Erythroblast (primary cell): ENCODE measurements at regions not wholly inside any gene's neighbourhood (a gene's known extent, or its start where the extent isn't known, plus 50 kb on each side); places are given as distances from the start of the nearest gene placed in this dataset.

Experiments used
- DNase-seq, 2 experiments: peaks; one replicate each; lab custom pipeline; 2025; lab: John Stamatoyannopoulos, UW
- GATA1 ChIP-seq: IDR thresholded peaks from 2 replicates; pipeline ENCODE4 v1.6.1; 2011; ENCODE audit warnings: low read depth, mild to moderate bottlenecking, control low read depth, low read length, moderate library complexity
- POLR2A ChIP-seq: IDR thresholded peaks from 2 replicates; pipeline ENCODE4 v1.6.1; 2011; ENCODE audit warnings: mild to moderate bottlenecking, low read length

- DNase-seq: no peak
- no peak for TF ChIP-seq GATA1
- no peak for TF ChIP-seq POLR2A
These were observed 1268.9 kb downstream of the BRD1 start for GRCh38 chr22:48558606-48559402.

- no peak for DNase-seq
- no peak for TF ChIP-seq POLR2A
- TF ChIP-seq GATA1: no peak
These were observed 1269.7 kb downstream of the BRD1 start for GRCh38 chr22:48558016-48558415.

- no peak for TF ChIP-seq POLR2A
- DNase-seq: no peak
These were observed 1270.2 kb downstream of the BRD1 start for GRCh38 chr22:48557473-48557872.

DNA sequence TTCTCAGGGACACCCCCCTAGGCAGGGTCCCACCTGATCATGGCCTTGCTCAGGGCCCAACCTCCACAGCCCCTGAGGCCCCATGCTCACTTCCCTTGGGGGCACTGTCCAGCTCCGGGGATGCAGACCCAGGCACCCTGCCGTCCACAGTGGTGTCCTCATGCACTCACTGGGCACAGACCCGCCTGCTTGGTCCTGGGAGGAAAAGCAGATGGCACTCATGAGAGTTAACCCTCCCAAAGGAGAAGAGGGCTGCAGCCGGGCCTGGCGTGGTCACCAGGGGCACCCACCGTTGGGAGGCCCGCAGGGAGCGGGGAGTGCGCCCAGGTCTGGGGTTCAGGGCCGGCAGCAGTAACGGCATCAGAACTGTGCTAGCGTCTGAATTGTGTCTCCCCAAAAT, 1270.9 kb downstream of the BRD1 start:
- TF ChIP-seq POLR2A (no peak), GATA1 (no peak)
- DNase-seq: no peak

DNA sequence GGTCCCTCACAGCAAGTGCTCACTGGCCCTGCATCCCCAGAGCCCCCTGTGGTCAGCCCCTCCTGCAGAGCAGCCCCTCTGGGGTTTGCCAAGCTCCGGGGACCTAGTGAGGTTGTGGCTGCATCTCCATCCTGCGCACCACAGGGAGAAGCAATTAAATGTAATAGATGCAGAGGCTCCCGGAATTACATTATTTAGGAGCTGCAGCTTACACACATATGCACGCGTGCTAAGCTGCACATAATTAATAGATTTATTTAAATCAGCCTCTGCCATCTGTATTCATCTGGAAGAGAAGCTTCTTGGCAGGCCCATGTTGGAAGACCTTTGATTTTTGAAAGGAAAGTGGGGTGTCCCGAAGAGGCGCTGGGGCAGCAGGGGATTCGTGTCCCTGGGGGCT, 1271.5 kb downstream of the BRD1 start:
- no peak for TF ChIP-seq POLR2A
- no peak for TF ChIP-seq GATA1
- DNase-seq: no peak

DNA sequence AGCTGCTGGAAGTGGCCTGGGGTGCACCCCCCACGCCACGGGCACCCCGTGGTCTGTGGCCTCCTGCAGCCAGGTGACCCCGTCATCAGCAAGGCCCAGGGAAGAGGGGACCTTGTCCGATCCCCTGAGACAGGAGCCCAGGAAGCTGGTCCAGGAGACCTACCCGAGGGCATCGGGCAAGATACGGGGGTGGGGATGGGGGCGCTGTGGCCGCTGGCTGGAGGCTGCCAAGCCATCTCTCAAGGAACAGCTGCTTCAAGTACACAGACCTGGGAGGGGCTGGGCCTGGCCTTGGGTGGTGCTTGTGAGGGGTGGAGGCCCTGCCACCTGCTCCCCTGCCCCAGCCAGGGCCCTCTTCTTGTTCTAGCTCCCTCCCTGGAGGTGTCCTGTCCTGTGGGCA, 1272.1 kb downstream of the BRD1 start:
- TF ChIP-seq POLR2A (no peak), GATA1 (no peak)
- DNase-seq: no peak

- no peak for TF ChIP-seq GATA1
- TF ChIP-seq POLR2A: no peak
- DNase-seq: no peak
These were observed 1272.6 kb downstream of the BRD1 start for GRCh38 chr22:48554893-48555572.

DNA sequence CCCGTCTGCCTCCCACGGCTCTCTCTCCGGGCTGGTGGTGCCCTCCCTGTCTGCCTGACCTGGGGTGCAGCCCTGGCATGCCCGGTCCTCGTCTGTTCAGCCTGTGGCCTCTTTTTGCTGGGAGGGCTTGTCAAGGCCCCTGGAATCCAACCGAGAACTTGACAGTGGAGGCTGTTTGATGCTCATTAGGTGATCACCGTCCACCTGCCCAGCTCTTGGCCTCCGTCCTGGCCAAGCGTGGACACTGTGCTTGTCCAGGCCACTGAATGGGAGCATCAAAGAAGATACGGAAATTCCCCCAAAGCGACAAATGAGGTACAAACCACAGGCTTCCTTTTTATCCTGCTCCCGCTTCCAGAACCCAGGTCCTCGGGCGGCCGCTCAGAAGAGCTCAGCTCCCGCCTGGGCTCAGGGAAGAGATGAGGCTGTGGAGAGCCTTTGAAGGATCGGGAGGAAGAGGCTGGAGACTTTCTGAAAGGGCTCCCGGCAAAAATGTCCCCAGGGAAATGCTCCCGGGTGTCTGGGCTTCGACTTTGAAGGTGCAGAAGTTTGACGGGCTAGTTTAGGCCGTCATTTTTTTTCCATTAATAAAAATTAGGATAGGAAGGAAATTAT, 1273.9 kb downstream of the BRD1 start:
- no peak for DNase-seq
- TF ChIP-seq GATA1 (no peak), POLR2A (no peak)

GRCh38 chr22:48553119-48553518, 1274.6 kb downstream of the BRD1 start:
- DNase-seq: no peak
- TF ChIP-seq POLR2A (no peak), GATA1 (no peak)

DNA sequence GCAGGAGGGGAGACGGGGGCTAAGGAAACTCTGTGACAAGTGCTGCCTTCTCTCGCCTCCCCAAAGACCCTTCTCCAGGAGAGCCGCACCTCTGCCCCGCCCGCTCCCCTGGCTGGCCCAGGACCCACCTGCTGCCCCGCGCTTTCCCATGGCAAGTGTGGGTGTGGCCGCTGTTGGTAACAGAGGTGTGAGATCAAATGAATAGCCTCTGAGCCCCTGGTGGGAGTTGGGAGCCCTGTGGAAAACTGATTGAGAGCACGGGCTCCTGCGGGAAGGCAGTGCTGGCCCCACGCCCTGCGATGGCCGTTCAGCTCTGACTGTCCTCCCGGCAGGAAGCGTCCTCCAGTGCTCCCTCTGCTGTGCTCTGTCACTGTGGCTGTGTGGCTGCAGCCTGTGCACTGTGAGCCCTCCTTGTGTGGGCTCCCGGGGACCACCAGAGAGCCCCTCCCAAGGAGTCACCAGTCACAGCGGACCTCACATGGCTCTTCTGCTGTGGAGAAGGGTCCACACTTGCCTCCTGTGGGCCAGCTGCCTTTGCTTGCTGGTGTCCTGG, 1275.9 kb downstream of the BRD1 start:
- TF ChIP-seq POLR2A (no peak), GATA1 (no peak)
- no peak for DNase-seq

- DNase-seq: no peak
- TF ChIP-seq GATA1 (no peak), POLR2A (no peak)
These were observed 1276.6 kb downstream of the BRD1 start for GRCh38 chr22:48551061-48551460.

DNA sequence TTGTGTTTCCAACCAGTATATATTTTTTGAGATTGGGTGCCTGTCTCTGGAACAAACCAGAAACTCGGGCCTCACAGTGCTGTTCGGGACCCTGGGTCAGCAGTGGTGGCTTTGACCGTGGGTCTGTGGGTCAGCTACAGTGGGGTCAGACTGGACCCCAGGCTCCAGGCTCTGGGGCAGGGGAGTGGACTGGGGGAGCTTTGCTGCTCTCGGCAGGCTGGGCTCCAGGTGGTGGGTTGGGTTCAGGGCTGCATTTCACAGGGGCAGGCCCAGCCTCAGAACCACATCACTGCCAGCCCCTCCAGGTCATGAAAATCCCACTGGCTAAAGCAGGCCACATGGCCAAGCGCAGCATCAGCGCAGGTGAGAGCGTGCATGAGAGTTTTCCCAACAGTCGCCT, 1279.3 kb downstream of the BRD1 start:
- no peak for DNase-seq
- TF ChIP-seq POLR2A (no peak), GATA1 (no peak)

- TF ChIP-seq GATA1: no peak
- TF ChIP-seq POLR2A: no peak
These were observed 1279.7 kb downstream of the BRD1 start for GRCh38 chr22:48547971-48548370.

DNA sequence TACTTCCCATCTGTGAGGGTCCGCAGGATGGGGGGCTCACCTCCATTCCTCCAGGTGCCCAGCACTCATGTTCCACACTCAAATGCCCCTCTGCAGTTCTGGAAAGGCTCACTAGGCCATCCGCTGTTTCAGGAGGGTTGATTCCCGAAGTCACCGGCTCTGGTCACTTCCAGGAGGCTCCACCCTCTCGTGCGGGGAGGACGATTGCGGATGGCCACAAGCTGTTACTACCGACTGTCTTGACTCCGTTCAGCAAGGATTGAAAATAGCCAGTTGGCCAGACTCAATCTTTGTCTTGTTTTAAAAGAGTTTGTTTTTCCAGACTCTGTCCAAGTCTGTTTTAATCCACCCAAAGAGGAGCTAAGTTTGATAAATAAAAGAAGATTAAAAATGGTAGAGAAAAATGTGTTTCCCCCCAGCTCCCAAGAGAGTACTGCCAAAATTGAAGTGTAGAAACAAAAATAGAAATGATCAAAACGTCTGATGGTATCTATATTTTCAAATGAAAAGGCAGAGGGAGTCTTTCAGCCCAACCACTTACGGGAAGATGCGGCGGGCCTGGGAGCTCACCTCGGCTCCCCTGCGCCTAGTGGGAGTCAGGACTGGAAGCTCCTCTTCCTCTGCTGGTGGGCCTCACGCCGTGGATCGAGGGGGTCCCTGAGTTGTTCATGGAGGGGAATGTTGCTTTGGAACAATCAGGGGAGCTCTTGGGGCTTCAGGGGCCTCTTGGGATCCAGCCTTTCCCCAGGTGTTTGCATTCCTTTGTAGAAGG, 1280.8 kb downstream of the BRD1 start:
- DNase-seq: no peak
- TF ChIP-seq POLR2A: no peak
- TF ChIP-seq GATA1: no peak

More at GRCh38 chr22:48547971-48548370, 1279.7 kb downstream of the BRD1 start:
- no peak for DNase-seq

- no peak for DNase-seq
- TF ChIP-seq GATA1 (no peak), POLR2A (no peak)
These were observed 1281.7 kb downstream of the BRD1 start for GRCh38 chr22:48545987-48546386.
